Right cardiac atrium (tissue), 5 donors: ENCODE measurements at regions not wholly inside any gene's neighbourhood (a gene's known extent, or its start where the extent isn't known, plus 50 kb on each side); places are given as distances from the start of the nearest gene placed in this dataset.
"Not testable (repeated sequence)": the region's sequence is repeated elsewhere in the genome, so short reads cannot be mapped to it uniquely, and the experiment has no call there.

ENCODE experiments used
- ATAC-seq, 2 donors: fragments of 200-7000 bp; cut with Tn5 transposase; one replicate each; pipeline versions ENCODE4 v1.8.0 to v1.9.1; 2020; ENCODE audit warnings: moderate library complexity in 2 of 2, mild to moderate bottlenecking in 1 of 2
- DNase-seq, 3 donors: peaks; one replicate each; pipeline ENCODE4 v3.0.0-alpha.2; 2020
- H3K27ac ChIP-seq: one replicate; pipeline ENCODE4 v1.5.1; 2013; ENCODE audit warnings: mild to moderate bottlenecking, low read length, control low read depth, moderate library complexity
- H3K27me3 ChIP-seq: one replicate; pipeline ENCODE4 v1.6.1; 2013; ENCODE audit not compliant: control insufficient read depth, insufficient read depth
- H3K4me1 ChIP-seq: one replicate; pipeline ENCODE4 v1.6.1; 2013; ENCODE audit warnings: low read length; ENCODE audit not compliant: control insufficient read depth, insufficient read depth
- H3K4me3 ChIP-seq: one replicate; pipeline ENCODE4 v1.5.1; 2013; ENCODE audit warnings: low read length, control low read depth
- H3K9me3 ChIP-seq: one replicate; pipeline ENCODE4 v1.6.1; 2013; ENCODE audit warnings: low read length; ENCODE audit not compliant: control insufficient read depth
- WGBS: extraction: QIAGEN DNeasy Blood & Tissue Kit; methylation state at CpG from one replicate; pipeline ENCODE4 v1.1.7; 2013; 5-methylcytosine and 5-hydroxymethylcytosine counted together
- intact Hi-C, 4 donors: fragments of 100-400 bp; cut with DNase I; formaldehyde crosslinking; loops; one replicate each; pipeline versions ENCODE4 v1.11.0 to v1.14.0; 2022 to 2023
- donor health status: healthy with polysubstance abuse.
- donor health status: DM: no; HTN: yes; CAD: no.
- donor health status: DM: no; HTN: no; CAD: no.
- donor health status: DM: no; HTN: yes; CAD: no; lungs with severe emphysema.
- donor health status: DM: yes; HTN: yes; CAD: no.

- WGBS, result 76% methylated on average over 4 of the region's 4 CpGs
- Histone ChIP-seq H3K27me3 (no peaks in the 10 kb centered on the region), H3K9me3 (no peaks in the 10 kb centered on the region), H3K4me3 (no peak overlapping the region), H3K27ac (no peak overlapping the region), H3K4me1 (no peaks in the 10 kb centered on the region)
- intact Hi-C loops, result no loop called here
- ATAC-seq, result no peak
- no peak for DNase-seq
Observed at GRCh38 chr2:129550536-129550935, 428.9 kb upstream of the RAB6C start.

GRCh38 chr2:129554373-129554772 is 425.1 kb upstream of the RAB6C start:
- Histone ChIP-seq H3K4me1 (no peaks in the 10 kb centered on the region), H3K27me3 (no peaks in the 10 kb centered on the region), H3K4me3 (no peak overlapping the region), H3K9me3 (no peaks in the 10 kb centered on the region), H3K27ac (no peak overlapping the region)
- WGBS, result 20% methylated on average over 3 of the region's 3 CpGs
- ATAC-seq (no peak), DNase-seq (no peak)
- intact Hi-C loops, result no loop called here

GRCh38 chr2:129559101-129559500 is 420.4 kb upstream of the RAB6C start:
- H3K4me3 ChIP-seq, result no peak overlapping the region
- no peaks in the 10 kb centered on the region for H3K27me3 ChIP-seq
- no peak overlapping the region for H3K27ac ChIP-seq
- ATAC-seq (no peak), DNase-seq (peak in 1 of 3 donors; percentile 33)
- 66% methylated on average over 8 of the region's 8 CpGs for WGBS
- H3K4me1 ChIP-seq, result no peaks in the 10 kb centered on the region
- no peaks in the 10 kb centered on the region for H3K9me3 ChIP-seq
- intact Hi-C loops, result no loop called here

GRCh38 chr2:129565551-129566109 is 413.8 kb upstream of the RAB6C start:
- ATAC-seq (no peak), DNase-seq (no peak)
- 45% methylated on average over 5 of the region's 5 CpGs for WGBS
- no peak overlapping the region for H3K4me3 ChIP-seq
- no peaks in the 10 kb centered on the region for H3K9me3 ChIP-seq
- intact Hi-C loops, result no loop called here
- no peaks in the 10 kb centered on the region for H3K27me3 ChIP-seq
- H3K4me1 ChIP-seq, result no peaks in the 10 kb centered on the region
- no peak overlapping the region for H3K27ac ChIP-seq

GRCh38 chr2:129570812-129571211 is 408.7 kb upstream of the RAB6C start:
- H3K9me3 ChIP-seq, ATAC-seq, intact Hi-C loops, H3K27me3 ChIP-seq, DNase-seq, H3K27ac ChIP-seq, H3K4me3 ChIP-seq, H3K4me1 ChIP-seq: not testable (repeated sequence)
- WGBS, result over 99% methylated on average over 2 of the region's 2 CpGs

GRCh38 chr2:129575431-129575830 is 404.0 kb upstream of the RAB6C start:
- Histone ChIP-seq H3K27ac (no peak overlapping the region), H3K9me3 (no peaks in the 10 kb centered on the region), H3K27me3 (no peaks in the 10 kb centered on the region), H3K4me3 (no peak overlapping the region), H3K4me1 (no peaks in the 10 kb centered on the region)
- intact Hi-C loops, result no loop called here
- ATAC-seq (no peak), DNase-seq (no peak)
- WGBS, result 72% methylated on average over 2 of the region's 2 CpGs

- peaks cover under 1% of the 10 kb centered on the region for H3K9me3 ChIP-seq
- H3K27ac ChIP-seq, result no peak overlapping the region
- intact Hi-C loops, result no loop called here
- H3K4me1 ChIP-seq, result no peaks in the 10 kb centered on the region
- H3K4me3 ChIP-seq, result no peak overlapping the region
- WGBS, result 85% methylated on average over 4 of the region's 4 CpGs
- ATAC-seq (no peak), DNase-seq (no peak)
- H3K27me3 ChIP-seq, result no peaks in the 10 kb centered on the region
Observed at GRCh38 chr2:129575880-129576279, 403.6 kb upstream of the RAB6C start.

- DNase-seq (no peak), ATAC-seq (no peak)
- peaks cover 3% of the 10 kb centered on the region for H3K9me3 ChIP-seq
- H3K27ac ChIP-seq, result no peak overlapping the region
- H3K4me3 ChIP-seq, result no peak overlapping the region
- WGBS, result 85% methylated on average over 1 of the region's 1 CpG
- intact Hi-C loops, result no loop called here
- H3K4me1 ChIP-seq, result no peaks in the 10 kb centered on the region
- H3K27me3 ChIP-seq, result no peaks in the 10 kb centered on the region
Observed at GRCh38 chr2:129580001-129580400, 399.5 kb upstream of the RAB6C start.

GRCh38 chr2:129585760-129586159 is 393.7 kb upstream of the RAB6C start:
- Histone ChIP-seq H3K27ac (no peak overlapping the region), H3K4me1 (no peaks in the 10 kb centered on the region), H3K4me3 (no peak overlapping the region), H3K9me3 (peaks cover 3% of the 10 kb centered on the region), H3K27me3 (no peaks in the 10 kb centered on the region)
- DNase-seq, result no peak
- intact Hi-C loops, result no loop called here
- ATAC-seq, result no peak

- Histone ChIP-seq H3K4me1 (no peaks in the 10 kb centered on the region), H3K27ac (no peak overlapping the region), H3K9me3 (no peaks in the 10 kb centered on the region), H3K27me3 (no peaks in the 10 kb centered on the region), H3K4me3 (no peak overlapping the region)
- WGBS, result 58% methylated on average over 51 of the region's 51 CpGs
- ATAC-seq, result peak in 1 of 2 donors; percentile 40
- DNase-seq, result no peak
- intact Hi-C loops, result no loop called here
Observed at GRCh38 chr2:129587426-129588064, 391.9 kb upstream of the RAB6C start.

- DNase-seq (no peak), ATAC-seq (no peak)
- H3K4me1 ChIP-seq, result no peaks in the 10 kb centered on the region
- H3K4me3 ChIP-seq, result no peak overlapping the region
- intact Hi-C loops, result no loop called here
- 42% methylated on average over 5 of the region's 5 CpGs for WGBS
- no peaks in the 10 kb centered on the region for H3K9me3 ChIP-seq
- H3K27me3 ChIP-seq, result no peaks in the 10 kb centered on the region
- no peak overlapping the region for H3K27ac ChIP-seq
Observed at GRCh38 chr2:129604560-129604959, 374.9 kb upstream of the RAB6C start.

- DNase-seq, result no peak
- no peak for ATAC-seq
- Histone ChIP-seq H3K27me3 (no peaks in the 10 kb centered on the region), H3K4me3 (no peak overlapping the region), H3K9me3 (no peaks in the 10 kb centered on the region), H3K27ac (no peak overlapping the region), H3K4me1 (no peaks in the 10 kb centered on the region)
- intact Hi-C loops, result no loop called here
- 53% methylated on average over 6 of the region's 6 CpGs for WGBS
Observed at GRCh38 chr2:129605646-129606045, 373.8 kb upstream of the RAB6C start.
